Inflammatory macrophage treated with lipopolysaccharide for 4 hours (primary cell): ENCODE measurements at regions not wholly inside any gene's neighbourhood (a gene's known extent, or its start where the extent isn't known, plus 50 kb on each side); places are given as distances from the start of the nearest gene placed in this dataset.
A peak's percentile ranks its signal among the peaks of the same experiment; 100 is the strongest.

Experiments used
- DNase-seq: peaks from one replicate; pipeline ENCODE4 v3.0.0-alpha.2; 2020

- no peak for DNase-seq
Observed at GRCh38 chr7:16084875-16085274, 336.5 kb downstream of the CRPPA start.

- DNase-seq: no peak
Observed at GRCh38 chr7:16084370-16084769, 337.0 kb downstream of the CRPPA start.

- DNase-seq: no peak
Observed at GRCh38 chr7:16083931-16084330, 337.4 kb downstream of the CRPPA start.

GRCh38 chr7:16080131-16080530 is 341.2 kb downstream of the CRPPA start:
- no peak for DNase-seq

- no peak for DNase-seq
Observed at GRCh38 chr7:16079723-16080122, 341.6 kb downstream of the CRPPA start.

- peak; percentile 53 for DNase-seq
Observed at GRCh38 chr7:16078076-16078952, 343.0 kb downstream of the CRPPA start.

GRCh38 chr7:16071246-16071857 is 350.0 kb downstream of the CRPPA start:
- DNase-seq: peak; percentile 66

GRCh38 chr7:16070806-16071205 is 350.5 kb downstream of the CRPPA start:
- no peak for DNase-seq

- no peak for DNase-seq
Observed at GRCh38 chr7:16069998-16070397, 351.3 kb downstream of the CRPPA start.

GRCh38 chr7:16068183-16068582 is 353.2 kb downstream of the CRPPA start:
- DNase-seq: no peak

- DNase-seq: no peak
Observed at GRCh38 chr7:16067711-16068110, 353.6 kb downstream of the CRPPA start.

GRCh38 chr7:16066805-16067459 is 354.4 kb downstream of the CRPPA start:
- DNase-seq: peak; percentile 16

- no peak for DNase-seq
Observed at GRCh38 chr7:16065939-16066338, 355.4 kb downstream of the CRPPA start.

GRCh38 chr7:16063716-16064675 is 357.3 kb downstream of the CRPPA start:
- no peak for DNase-seq

- peak; percentile 64 for DNase-seq
Observed at GRCh38 chr7:16063221-16063620, 358.1 kb downstream of the CRPPA start.

GRCh38 chr7:16062269-16062668 is 359.1 kb downstream of the CRPPA start:
- DNase-seq: peak; percentile 38

GRCh38 chr7:16061630-16062029 is 359.7 kb downstream of the CRPPA start:
- peak; percentile 36 for DNase-seq

GRCh38 chr7:16061011-16061410 is 360.3 kb downstream of the CRPPA start:
- no peak for DNase-seq

GRCh38 chr7:16060502-16060901 is 360.8 kb downstream of the CRPPA start:
- DNase-seq: no peak

- DNase-seq: peak; percentile 88
Observed at GRCh38 chr7:16055263-16055976, 365.9 kb downstream of the CRPPA start.

GRCh38 chr7:16051561-16052255 is 365.2 kb upstream of the MEOX2 start:
- DNase-seq: no peak
